Astrocyte (in vitro differentiated cells and primary cell): ENCODE measurements at regions not wholly inside any gene's neighbourhood (a gene's known extent, or its start where the extent isn't known, plus 50 kb on each side); places are given as distances from the start of the nearest gene placed in this dataset.

ENCODE experiments used
- DNase-seq: peaks from one replicate; pipeline ENCODE4 v3.0.0-alpha.2; 2010; ENCODE audit warnings: low read depth
- FAIRE-seq: peaks from 2 replicates; lab custom pipeline; 2011; peaks lifted over from hg19 to GRCh38; lab: Jason Lieb, UNC
- H2AFZ ChIP-seq: 2 replicates; pipeline ENCODE4 v1.6.0; 2012; ENCODE audit warnings: low read depth, low read length, inconsistent platforms
- H3K27ac ChIP-seq: 2 replicates; pipeline ENCODE4 v1.5.1; 2011; ENCODE audit warnings: low read depth, low read length, inconsistent platforms
- H3K27me3 ChIP-seq: 2 replicates; pipeline ENCODE4 v1.6.0; 2011; ENCODE audit warnings: low read length, inconsistent platforms; ENCODE audit not compliant: insufficient read depth
- H3K36me3 ChIP-seq: 2 replicates; pipeline ENCODE4 v1.5.1; 2011; ENCODE audit warnings: low read length, inconsistent platforms; ENCODE audit not compliant: insufficient read depth
- H3K4me1 ChIP-seq: 2 replicates; pipeline ENCODE4 v1.5.1; 2011; ENCODE audit warnings: low read length, inconsistent platforms; ENCODE audit not compliant: insufficient read depth
- H3K4me2 ChIP-seq: 2 replicates; pipeline ENCODE4 v1.6.0; 2012; ENCODE audit warnings: low read length, inconsistent platforms
- H3K4me3 ChIP-seq: 2 replicates; pipeline ENCODE4 v1.5.1; 2011; ENCODE audit warnings: low read depth, mild to moderate bottlenecking, low read length, inconsistent platforms; ENCODE audit not compliant: insufficient read depth
- H3K79me2 ChIP-seq: 2 replicates; pipeline ENCODE4 v1.6.0; 2012; ENCODE audit warnings: mild to moderate bottlenecking, low read length, inconsistent platforms; ENCODE audit not compliant: insufficient read depth
- H3K9ac ChIP-seq: 2 replicates; pipeline ENCODE4 v1.6.0; 2012; ENCODE audit warnings: mild to moderate bottlenecking, low read length, inconsistent platforms
- H3K9me3 ChIP-seq: 2 replicates; pipeline ENCODE4 v1.5.1; 2012; ENCODE audit warnings: low read depth, mild to moderate bottlenecking, low read length, inconsistent platforms; ENCODE audit not compliant: insufficient read depth
- H4K20me1 ChIP-seq: 2 replicates; pipeline ENCODE4 v1.6.0; 2012; ENCODE audit warnings: low read length, inconsistent platforms; ENCODE audit not compliant: insufficient read depth
- H3K27ac Mint-ChIP-seq: one replicate; pipeline ENCODE4 v1.8.0; 2021; ENCODE audit warnings: mild to moderate bottlenecking, mixed read lengths; ENCODE audit not compliant: unreplicated experiment
- H3K27me3 Mint-ChIP-seq: one replicate; pipeline ENCODE4 v1.8.0; 2021; ENCODE audit warnings: low read depth, mixed read lengths; ENCODE audit not compliant: unreplicated experiment
- H3K36me3 Mint-ChIP-seq: one replicate; pipeline ENCODE4 v1.8.0; 2021; ENCODE audit warnings: low read depth, mixed read lengths; ENCODE audit not compliant: unreplicated experiment
- H3K4me1 Mint-ChIP-seq: one replicate; pipeline ENCODE4 v1.8.0; 2021; ENCODE audit warnings: low read depth, mixed read lengths; ENCODE audit not compliant: unreplicated experiment
- H3K4me3 Mint-ChIP-seq: one replicate; pipeline ENCODE4 v1.8.0; 2021; ENCODE audit warnings: mild to moderate bottlenecking, moderate library complexity, mixed read lengths; ENCODE audit not compliant: unreplicated experiment
- H3K9me3 Mint-ChIP-seq: one replicate; pipeline ENCODE4 v1.8.0; 2021; ENCODE audit warnings: mild to moderate bottlenecking, mixed read lengths; ENCODE audit not compliant: unreplicated experiment
- EZH2 ChIP-seq: IDR thresholded peaks from 2 replicates; pipeline ENCODE4 v1.6.1; 2012; ENCODE audit warnings: mild to moderate bottlenecking, low read length, inconsistent platforms; ENCODE audit not compliant: insufficient read depth
- TF ChIP-seq, protein P1 (sequence below): IDR thresholded peaks from 2 replicates; pipeline ENCODE4 v1.5.1; 2011; ENCODE audit warnings: low read depth, mild to moderate bottlenecking, inconsistent platforms, low read length, moderate library complexity; ENCODE audit not compliant: insufficient read depth

DNA sequence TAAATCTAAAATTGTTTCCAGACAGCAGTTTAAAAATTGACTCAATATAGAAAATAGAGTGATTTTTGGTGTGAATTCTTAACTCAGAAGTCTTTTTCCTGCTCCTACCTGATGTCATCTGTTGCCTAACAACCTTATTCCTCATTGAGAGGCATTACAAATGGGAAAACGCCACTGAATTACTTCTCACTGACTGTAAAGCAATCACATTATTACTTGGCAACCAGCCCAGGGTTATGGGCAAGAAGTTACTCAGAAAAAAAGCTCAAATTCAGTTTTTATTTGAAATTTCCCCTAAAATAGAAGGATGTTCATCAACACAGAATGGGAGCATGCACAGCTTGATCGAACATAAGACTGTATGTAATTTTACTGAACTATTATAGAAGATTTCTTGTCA, 201.8 kb upstream of the GULP1 start:
- Histone ChIP-seq H3K4me3 (no peak overlapping the region), H3K36me3 (no peaks in the 10 kb centered on the region), H3K79me2 (no peaks in the 10 kb centered on the region), H3K9me3 (no peaks in the 10 kb centered on the region), H3K27me3 (no peaks in the 10 kb centered on the region), H3K9ac (no peak overlapping the region), H4K20me1 (no peaks in the 10 kb centered on the region), H3K4me2 (no peak overlapping the region), H3K27ac (no peak overlapping the region), H2AFZ (no peak overlapping the region), H3K4me1 (no peaks in the 10 kb centered on the region)
- no peaks in the 10 kb centered on the region for H3K36me3 Mint-ChIP-seq
- peak; percentile 18 for DNase-seq
- TF ChIP-seq EZH2: no peak
- TF ChIP-seq, protein P1, sequence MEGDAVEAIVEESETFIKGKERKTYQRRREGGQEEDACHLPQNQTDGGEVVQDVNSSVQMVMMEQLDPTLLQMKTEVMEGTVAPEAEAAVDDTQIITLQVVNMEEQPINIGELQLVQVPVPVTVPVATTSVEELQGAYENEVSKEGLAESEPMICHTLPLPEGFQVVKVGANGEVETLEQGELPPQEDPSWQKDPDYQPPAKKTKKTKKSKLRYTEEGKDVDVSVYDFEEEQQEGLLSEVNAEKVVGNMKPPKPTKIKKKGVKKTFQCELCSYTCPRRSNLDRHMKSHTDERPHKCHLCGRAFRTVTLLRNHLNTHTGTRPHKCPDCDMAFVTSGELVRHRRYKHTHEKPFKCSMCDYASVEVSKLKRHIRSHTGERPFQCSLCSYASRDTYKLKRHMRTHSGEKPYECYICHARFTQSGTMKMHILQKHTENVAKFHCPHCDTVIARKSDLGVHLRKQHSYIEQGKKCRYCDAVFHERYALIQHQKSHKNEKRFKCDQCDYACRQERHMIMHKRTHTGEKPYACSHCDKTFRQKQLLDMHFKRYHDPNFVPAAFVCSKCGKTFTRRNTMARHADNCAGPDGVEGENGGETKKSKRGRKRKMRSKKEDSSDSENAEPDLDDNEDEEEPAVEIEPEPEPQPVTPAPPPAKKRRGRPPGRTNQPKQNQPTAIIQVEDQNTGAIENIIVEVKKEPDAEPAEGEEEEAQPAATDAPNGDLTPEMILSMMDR: no peak
- no peak for FAIRE-seq
- peaks cover 5% of the 10 kb centered on the region for H3K4me1 Mint-ChIP-seq
- no peaks in the 10 kb centered on the region for H3K27me3 Mint-ChIP-seq
- H3K9me3 Mint-ChIP-seq: peaks cover 5% of the 10 kb centered on the region
- H3K27ac Mint-ChIP-seq: no peak overlapping the region
- no peak overlapping the region for H3K4me3 Mint-ChIP-seq

DNA sequence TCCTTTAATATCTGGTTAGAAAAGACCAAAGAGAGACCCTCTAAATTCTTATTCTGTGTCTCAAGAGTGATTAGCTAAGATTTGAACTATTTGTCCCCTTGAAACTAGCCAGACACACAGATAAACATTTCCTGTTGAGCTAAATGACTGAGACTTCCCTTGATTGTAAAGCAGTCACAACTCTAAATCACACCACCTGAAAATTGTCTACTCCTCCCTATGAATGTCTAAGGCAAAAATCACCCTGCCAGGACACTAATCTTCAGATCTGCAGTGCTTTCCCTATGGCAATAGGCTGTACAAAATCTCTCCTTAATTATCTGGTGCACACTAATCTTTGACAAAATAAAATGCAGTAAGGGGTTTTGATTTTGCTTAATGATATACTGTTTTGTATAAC, 200.5 kb upstream of the GULP1 start:
- H3K27ac Mint-ChIP-seq: no peak overlapping the region

DNA sequence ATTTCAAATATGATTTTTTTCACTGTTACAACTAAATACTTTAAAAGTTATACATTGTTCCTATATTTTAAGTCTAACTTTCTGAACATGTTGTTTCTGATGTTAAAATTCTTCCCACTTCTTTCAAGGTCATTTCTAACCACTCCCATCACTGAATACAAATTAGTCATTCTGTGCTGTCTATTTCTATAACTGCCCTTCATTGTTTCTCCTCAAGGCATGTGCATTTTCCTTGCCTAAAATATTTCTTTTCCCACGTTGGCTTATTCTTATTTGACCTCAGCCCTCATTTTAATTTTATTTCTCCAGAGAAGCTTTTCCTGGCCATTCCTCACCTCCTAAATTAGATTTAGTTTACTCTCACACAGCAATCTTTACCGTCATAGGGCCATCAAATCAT, 198.9 kb upstream of the GULP1 start:
- FAIRE-seq (no peak), DNase-seq (no peak)
- H4K20me1 ChIP-seq: no peaks in the 10 kb centered on the region
- no peak overlapping the region for H3K4me3 ChIP-seq
- no peak overlapping the region for H3K27ac ChIP-seq
- H3K4me1 ChIP-seq: no peaks in the 10 kb centered on the region
- no peak overlapping the region for H3K4me2 ChIP-seq
- TF ChIP-seq, protein P1: no peak
- TF ChIP-seq EZH2: no peak
- no peaks in the 10 kb centered on the region for H3K36me3 Mint-ChIP-seq
- H3K9ac ChIP-seq: no peak overlapping the region
- no peaks in the 10 kb centered on the region for H3K36me3 ChIP-seq
- peaks cover 5% of the 10 kb centered on the region for H3K4me1 Mint-ChIP-seq
- no peak overlapping the region for H3K27ac Mint-ChIP-seq
- no peaks in the 10 kb centered on the region for H3K27me3 Mint-ChIP-seq
- no peaks in the 10 kb centered on the region for H3K9me3 Mint-ChIP-seq
- no peak overlapping the region for H2AFZ ChIP-seq
- H3K9me3 ChIP-seq: no peaks in the 10 kb centered on the region
- no peaks in the 10 kb centered on the region for H3K27me3 ChIP-seq
- H3K79me2 ChIP-seq: no peaks in the 10 kb centered on the region
- H3K4me3 Mint-ChIP-seq: no peak overlapping the region

More for the DNA sequence above, 200.5 kb upstream of the GULP1 start:
- TF ChIP-seq EZH2: no peak
- TF ChIP-seq, protein P1: no peak
- Histone ChIP-seq H3K9ac (no peak overlapping the region), H3K36me3 (no peaks in the 10 kb centered on the region), H3K9me3 (no peaks in the 10 kb centered on the region), H3K4me2 (no peak overlapping the region), H3K79me2 (no peaks in the 10 kb centered on the region), H3K4me3 (no peak overlapping the region), H2AFZ (no peak overlapping the region), H3K4me1 (no peaks in the 10 kb centered on the region), H3K27me3 (no peaks in the 10 kb centered on the region), H4K20me1 (no peaks in the 10 kb centered on the region), H3K27ac (no peak overlapping the region)
- H3K36me3 Mint-ChIP-seq: no peaks in the 10 kb centered on the region
- peaks cover 5% of the 10 kb centered on the region for H3K4me1 Mint-ChIP-seq
- DNase-seq (no peak), FAIRE-seq (no peak)
- no peaks in the 10 kb centered on the region for H3K27me3 Mint-ChIP-seq
- no peaks in the 10 kb centered on the region for H3K9me3 Mint-ChIP-seq
- H3K4me3 Mint-ChIP-seq: no peak overlapping the region
